ENCODE measurements at regions not wholly inside any gene's neighbourhood (a gene's known extent, or its start where the extent isn't known, plus 50 kb on each side); places are given as distances from the start of the nearest gene placed in this dataset.

DNA sequence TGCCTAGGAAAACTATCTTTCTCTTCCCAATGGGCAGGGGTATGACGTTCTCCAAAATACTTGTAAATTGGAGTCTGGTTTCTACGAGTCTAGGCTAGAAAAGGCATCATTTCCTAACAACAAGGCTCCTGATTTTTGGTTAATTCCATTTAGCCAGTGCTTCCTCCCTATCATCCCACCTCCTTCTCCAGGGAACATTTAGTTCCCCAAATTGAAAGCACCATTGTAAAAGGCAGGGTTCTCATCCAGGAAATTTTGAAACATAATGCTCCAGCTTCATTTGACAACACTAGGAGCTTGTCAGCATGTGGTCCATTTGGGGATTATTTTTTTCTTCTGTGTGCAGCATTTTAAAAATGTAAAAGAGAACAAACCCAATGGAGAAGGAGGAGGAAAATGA, 256.5 kb upstream of the GRIA1 start:
- DNase-seq (no peak), ATAC-seq (ENCODE audit: insufficient read depth, low FRiP score) (no peak)
- 73 to 85% methylated on average over 2 of the region's 2 CpGs for WGBS, 2 donors
- Histone ChIP-seq H3K27ac (ENCODE audit: low read depth in 1 of 2, low read length in 1 of 2) (no peak overlapping the region), H3K4me1 (ENCODE audit: control insufficient read depth in 5 of 5, insufficient read depth in 5 of 5, low read length in 5 of 5) (no peaks in the 10 kb centered on the region), H3K4me3 (no peak overlapping the region), H3K36me3 (ENCODE audit: control insufficient read depth in 4 of 4, insufficient read depth in 4 of 4, low read length in 4 of 4) (no peaks in the 10 kb centered on the region), H3K9ac (ENCODE audit: insufficient read depth in 1 of 2, low read length in 2 of 2) (no peak overlapping the region), H3K9me3 (ENCODE audit: control insufficient read depth in 4 of 4, insufficient read depth in 3 of 4, low read length in 3 of 4) (no peaks in the 10 kb centered on the region), H3K27me3 (ENCODE audit: control insufficient read depth in 3 of 3, insufficient read depth in 3 of 3, low read length in 2 of 3) (no peaks in the 10 kb centered on the region)
- TF ChIP-seq, protein P1, sequence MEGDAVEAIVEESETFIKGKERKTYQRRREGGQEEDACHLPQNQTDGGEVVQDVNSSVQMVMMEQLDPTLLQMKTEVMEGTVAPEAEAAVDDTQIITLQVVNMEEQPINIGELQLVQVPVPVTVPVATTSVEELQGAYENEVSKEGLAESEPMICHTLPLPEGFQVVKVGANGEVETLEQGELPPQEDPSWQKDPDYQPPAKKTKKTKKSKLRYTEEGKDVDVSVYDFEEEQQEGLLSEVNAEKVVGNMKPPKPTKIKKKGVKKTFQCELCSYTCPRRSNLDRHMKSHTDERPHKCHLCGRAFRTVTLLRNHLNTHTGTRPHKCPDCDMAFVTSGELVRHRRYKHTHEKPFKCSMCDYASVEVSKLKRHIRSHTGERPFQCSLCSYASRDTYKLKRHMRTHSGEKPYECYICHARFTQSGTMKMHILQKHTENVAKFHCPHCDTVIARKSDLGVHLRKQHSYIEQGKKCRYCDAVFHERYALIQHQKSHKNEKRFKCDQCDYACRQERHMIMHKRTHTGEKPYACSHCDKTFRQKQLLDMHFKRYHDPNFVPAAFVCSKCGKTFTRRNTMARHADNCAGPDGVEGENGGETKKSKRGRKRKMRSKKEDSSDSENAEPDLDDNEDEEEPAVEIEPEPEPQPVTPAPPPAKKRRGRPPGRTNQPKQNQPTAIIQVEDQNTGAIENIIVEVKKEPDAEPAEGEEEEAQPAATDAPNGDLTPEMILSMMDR (IDR thresholded peaks at IDR 0.05; ENCODE audit: control extremely low read depth, extremely low read depth), result no peak

DNA sequence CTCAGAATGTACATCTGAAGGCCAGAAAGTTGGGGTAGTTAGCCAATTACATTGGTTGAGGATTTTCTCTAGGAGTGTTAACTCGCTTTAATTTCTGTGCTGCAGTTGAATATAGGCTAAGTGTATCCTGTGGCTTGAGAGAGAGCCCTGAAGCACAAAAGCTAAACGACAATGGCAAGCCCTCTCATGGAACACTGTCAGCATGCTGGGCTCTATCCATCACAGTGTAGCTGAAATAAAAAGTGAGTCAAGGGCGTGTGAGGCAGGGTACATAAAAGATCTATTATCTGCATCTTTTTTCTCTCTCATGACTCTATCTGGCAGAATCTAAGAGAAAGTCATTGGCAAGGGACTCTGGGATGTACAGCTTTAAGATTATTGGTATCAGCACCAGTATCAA, 254.2 kb upstream of the GRIA1 start:
- H3K4me3 ChIP-seq, result no peak overlapping the region
- no peaks in the 10 kb centered on the region for H3K27me3 ChIP-seq (ENCODE audit: control insufficient read depth in 3 of 3, insufficient read depth in 3 of 3, low read length in 2 of 3)
- TF ChIP-seq, protein P1 (IDR thresholded peaks at IDR 0.05; ENCODE audit: control extremely low read depth, extremely low read depth), result no peak
- no peak for ATAC-seq (ENCODE audit: insufficient read depth, low FRiP score)
- no peaks in the 10 kb centered on the region for H3K4me1 ChIP-seq (ENCODE audit: control insufficient read depth in 5 of 5, insufficient read depth in 5 of 5, low read length in 5 of 5)
- no peak for DNase-seq
- no peak overlapping the region for H3K27ac ChIP-seq (ENCODE audit: low read depth in 1 of 2, low read length in 1 of 2)
- H3K36me3 ChIP-seq (ENCODE audit: control insufficient read depth in 4 of 4, insufficient read depth in 4 of 4, low read length in 4 of 4), result no peaks in the 10 kb centered on the region
- 76 to 79% methylated on average over 3 of the region's 3 CpGs for WGBS, 2 donors
- H3K9ac ChIP-seq (ENCODE audit: insufficient read depth in 1 of 2, low read length in 2 of 2), result no peak overlapping the region
- no peaks in the 10 kb centered on the region for H3K9me3 ChIP-seq (ENCODE audit: control insufficient read depth in 4 of 4, insufficient read depth in 3 of 4, low read length in 3 of 4)

DNA sequence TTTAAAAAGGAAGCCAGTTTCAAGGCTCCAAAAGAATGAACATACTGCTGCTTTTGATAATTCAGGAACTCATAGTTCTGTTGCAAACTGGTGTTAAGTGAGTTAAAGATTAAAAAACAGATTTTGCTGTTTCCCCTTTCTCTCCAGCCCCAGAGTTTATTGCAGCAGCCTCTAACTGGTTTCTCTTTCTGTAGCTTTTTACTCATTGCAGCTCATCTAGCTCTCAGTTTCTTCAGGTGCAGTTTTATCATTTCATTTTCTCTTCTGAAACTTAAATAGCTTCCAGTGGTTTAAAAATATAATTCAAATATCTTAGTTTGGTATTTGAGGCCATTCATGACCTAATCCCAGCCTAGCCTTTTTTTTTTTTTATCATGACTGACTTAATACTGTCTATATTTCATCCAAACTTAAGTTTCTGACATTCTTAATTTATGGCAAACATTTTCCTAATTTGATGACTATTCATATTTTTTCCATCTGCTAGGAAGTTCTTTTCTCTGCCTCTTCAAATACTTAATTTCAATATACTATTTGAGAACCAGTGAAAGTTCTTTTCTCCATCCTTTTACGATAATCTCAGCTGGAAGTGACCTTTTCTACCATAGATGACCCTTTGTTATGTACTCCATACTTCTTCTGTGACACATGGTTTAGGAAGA, 252.7 kb upstream of the GRIA1 start:
- WGBS, 2 donors, result 65 to 70% methylated on average over 1 of the region's 1 CpG
- no peaks in the 10 kb centered on the region for H3K27me3 ChIP-seq (ENCODE audit: control insufficient read depth in 3 of 3, insufficient read depth in 3 of 3, low read length in 2 of 3)
- H3K4me1 ChIP-seq (ENCODE audit: control insufficient read depth in 5 of 5, insufficient read depth in 5 of 5, low read length in 5 of 5), result no peaks in the 10 kb centered on the region
- ATAC-seq (ENCODE audit: insufficient read depth, low FRiP score), result no peak
- no peak overlapping the region for H3K4me3 ChIP-seq
- H3K9me3 ChIP-seq (ENCODE audit: control insufficient read depth in 4 of 4, insufficient read depth in 3 of 4, low read length in 3 of 4), result no peaks in the 10 kb centered on the region
- no peaks in the 10 kb centered on the region for H3K36me3 ChIP-seq (ENCODE audit: control insufficient read depth in 4 of 4, insufficient read depth in 4 of 4, low read length in 4 of 4)
- no peak overlapping the region for H3K9ac ChIP-seq (ENCODE audit: insufficient read depth in 1 of 2, low read length in 2 of 2)
- no peak overlapping the region for H3K27ac ChIP-seq (ENCODE audit: low read depth in 1 of 2, low read length in 1 of 2)
- TF ChIP-seq, protein P1 (IDR thresholded peaks at IDR 0.05; ENCODE audit: control extremely low read depth, extremely low read depth), result no peak
- DNase-seq, result no peak

DNA sequence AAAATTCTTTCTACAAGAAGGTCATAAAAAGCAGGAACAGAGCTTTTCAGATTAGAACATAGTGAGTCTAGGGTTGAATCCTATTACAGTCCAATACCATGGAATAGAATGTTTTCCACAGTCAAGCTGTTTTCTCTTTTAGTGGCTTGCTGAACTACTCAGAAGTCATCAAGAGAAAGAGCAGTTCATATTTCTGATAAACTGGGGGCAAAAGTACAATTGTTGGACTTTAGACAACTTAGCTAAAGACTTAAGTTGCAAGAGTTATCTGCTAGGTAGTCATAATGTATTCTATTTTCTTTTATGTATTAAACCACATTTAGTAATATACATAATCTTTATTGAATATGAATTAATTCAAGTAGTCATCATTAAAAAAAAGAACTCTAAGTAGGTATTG, 233.1 kb upstream of the GRIA1 start:
- Histone ChIP-seq H3K4me1 (ENCODE audit: control insufficient read depth in 5 of 5, insufficient read depth in 5 of 5, low read length in 5 of 5) (no peaks in the 10 kb centered on the region), H3K4me3 (no peak overlapping the region), H3K9ac (ENCODE audit: insufficient read depth in 1 of 2, low read length in 2 of 2) (no peak overlapping the region), H3K9me3 (ENCODE audit: control insufficient read depth in 4 of 4, insufficient read depth in 3 of 4, low read length in 3 of 4) (peaks cover 0 to 4% (median 0%) of the 10 kb centered on the region in 4 donors), H3K36me3 (ENCODE audit: control insufficient read depth in 4 of 4, insufficient read depth in 4 of 4, low read length in 4 of 4) (no peaks in the 10 kb centered on the region), H3K27me3 (ENCODE audit: control insufficient read depth in 3 of 3, insufficient read depth in 3 of 3, low read length in 2 of 3) (no peaks in the 10 kb centered on the region), H3K27ac (ENCODE audit: low read depth in 1 of 2, low read length in 1 of 2) (no peak overlapping the region)
- DNase-seq, result no peak
- TF ChIP-seq, protein P1 (IDR thresholded peaks at IDR 0.05; ENCODE audit: control extremely low read depth, extremely low read depth), result no peak
- no peak for ATAC-seq (ENCODE audit: insufficient read depth, low FRiP score)

Data from lung (tissue), 11 donors.